ENCODE measurements at regions not wholly inside any gene's neighbourhood (a gene's known extent, or its start where the extent isn't known, plus 50 kb on each side); places are given as distances from the start of the nearest gene placed in this dataset.

GRCh38 chr15:81948751-81949150 lies 97.1 kb downstream of the MEX3B start:
- no peak for ATAC-seq (replicated peaks in 6 of 8)
- H3K27ac ChIP-seq, result no peak overlapping the region
- 40 to 100% (median 81%) methylated on average over 1 to 9 of the region's 11 CpGs for WGBS, 10 experiments
- in situ Hi-C loops (cut with MboI; ENCODE audit: low pct_unique_long_range_greater_than_20kb in 2 of 9, low sequenced_read_pairs in 9 of 9, unreplicated experiment in 9 of 9), result loop anchor here in 1 of 9 experiments (25.0 kb wide), 1 partner anchor 461 kb away; no protein-coding TSS in a partner anchor
- H3K4me3 ChIP-seq, result no peak overlapping the region
- no peaks in the 10 kb centered on the region for H3K4me1 ChIP-seq (replicated peaks in 1 of 2)

- no peak overlapping the region for H3K27ac ChIP-seq
- H3K4me1 ChIP-seq (replicated peaks in 1 of 2), result no peaks in the 10 kb centered on the region
- in situ Hi-C loops (cut with MboI; ENCODE audit: low pct_unique_long_range_greater_than_20kb in 2 of 9, low sequenced_read_pairs in 9 of 9, unreplicated experiment in 9 of 9), result loop anchor here in 1 of 9 experiments (25.0 kb wide), 1 partner anchor 461 kb away; no protein-coding TSS in a partner anchor
- WGBS, 10 experiments, result 80 to 100% (median 93%) methylated on average over 2 to 6 of the region's 8 CpGs; no CpG with 5 or more reads in 2 of the 10 experiments
- H3K4me3 ChIP-seq, result no peak overlapping the region
- ATAC-seq (replicated peaks in 6 of 8), result no peak
Observed at GRCh38 chr15:81948222-81948621, 97.6 kb downstream of the MEX3B start.

GRCh38 chr15:81947548-81947947 lies 98.3 kb downstream of the MEX3B start:
- no peaks in the 10 kb centered on the region for H3K4me1 ChIP-seq (replicated peaks in 1 of 2)
- WGBS, 10 experiments, result 13 to 100% (median 93%) methylated on average over 1 to 2 of the region's 2 CpGs; no CpG with 5 or more reads in 2 of the 10 experiments
- in situ Hi-C loops (cut with MboI; ENCODE audit: low pct_unique_long_range_greater_than_20kb in 2 of 9, low sequenced_read_pairs in 9 of 9, unreplicated experiment in 9 of 9), result loop anchor here in 1 of 9 experiments (25.0 kb wide), 1 partner anchor 460 kb away; no protein-coding TSS in a partner anchor
- ATAC-seq (replicated peaks in 6 of 8), result no peak
- H3K4me3 ChIP-seq, result no peak overlapping the region
- H3K27ac ChIP-seq, result no peak overlapping the region

GRCh38 chr15:81945014-81945615 lies 100.7 kb downstream of the MEX3B start:
- no peak for ATAC-seq (replicated peaks in 6 of 8)
- H3K4me1 ChIP-seq (replicated peaks in 1 of 2), result peaks cover 10 to 20% of the 10 kb centered on the region in 2 donors
- 54 to 100% (median 87%) methylated on average over 1 to 6 of the region's 6 CpGs; no CpG with 5 or more reads in 2 of the 10 experiments for whole genome bisulfite sequencing, 10 experiments
- H3K4me3 ChIP-seq, result no peak overlapping the region
- no peak overlapping the region for H3K27ac ChIP-seq
- in situ Hi-C loops (cut with MboI; ENCODE audit: low pct_unique_long_range_greater_than_20kb in 2 of 9, low sequenced_read_pairs in 9 of 9, unreplicated experiment in 9 of 9), result loop anchor here in 1 of 9 experiments (25.0 kb wide), 1 partner anchor 458 kb away; no protein-coding TSS in a partner anchor

- no peak for ATAC-seq (replicated peaks in 6 of 8)
- Histone ChIP-seq H3K4me1 (replicated peaks in 1 of 2) (peaks cover 10 to 21% of the 10 kb centered on the region in 2 donors), H3K4me3 (no peak overlapping the region), H3K27ac (no peak overlapping the region)
- WGBS, 10 experiments, result 42 to 100% (median 74%) methylated on average over 1 to 3 of the region's 3 CpGs; no CpG with 5 or more reads in 1 of the 10 experiments
- in situ Hi-C loops (cut with MboI; ENCODE audit: low pct_unique_long_range_greater_than_20kb in 2 of 9, low sequenced_read_pairs in 9 of 9, unreplicated experiment in 9 of 9), result loop anchor here in 1 of 9 experiments (25.0 kb wide), 1 partner anchor 455 kb away; no protein-coding TSS in a partner anchor
Observed at GRCh38 chr15:81942655-81943195, 103.1 kb downstream of the MEX3B start.

- no peak overlapping the region for H3K4me3 ChIP-seq
- WGBS, 10 experiments, result 0 to 100% (median 67%) methylated on average over 1 of the region's 1 CpG; no CpG with 5 or more reads in 3 of the 10 experiments
- H3K4me1 ChIP-seq (replicated peaks in 1 of 2), result peaks cover 10 to 21% of the 10 kb centered on the region in 2 donors
- in situ Hi-C loops (cut with MboI; ENCODE audit: low pct_unique_long_range_greater_than_20kb in 2 of 9, low sequenced_read_pairs in 9 of 9, unreplicated experiment in 9 of 9), result loop anchor here in 1 of 9 experiments (25.0 kb wide), 1 partner anchor 455 kb away; no protein-coding TSS in a partner anchor
- ATAC-seq (replicated peaks in 6 of 8), result no peak
- H3K27ac ChIP-seq, result no peak overlapping the region
Observed at GRCh38 chr15:81942157-81942556, 103.7 kb downstream of the MEX3B start.

- Histone ChIP-seq H3K4me3 (no peak overlapping the region), H3K4me1 (replicated peaks in 1 of 2) (peaks cover 10 to 21% of the 10 kb centered on the region in 2 donors), H3K27ac (peak overlapping the region; percentile 19 to 30)
- 0 to 84% (median 29%) methylated on average over 1 to 4 of the region's 4 CpGs; no CpG with 5 or more reads in 1 of the 10 experiments for WGBS, 10 experiments
- in situ Hi-C loops (cut with MboI; ENCODE audit: low pct_unique_long_range_greater_than_20kb in 2 of 9, low sequenced_read_pairs in 9 of 9, unreplicated experiment in 9 of 9), result loop anchor here in 1 of 9 experiments (25.0 kb wide), 1 partner anchor 454 kb away; no protein-coding TSS in a partner anchor
- ATAC-seq (replicated peaks in 6 of 8), result peak in 5 of 8 experiments; percentile 19 to 76 (median 56)
Observed at GRCh38 chr15:81941479-81941878, 104.3 kb downstream of the MEX3B start.

GRCh38 chr15:81940467-81941451 lies 105.1 kb downstream of the MEX3B start:
- 0 to 100% (median 79%) methylated on average over 1 of the region's 1 CpG; no CpG with 5 or more reads in 1 of the 10 experiments for WGBS, 10 experiments
- peak overlapping the region; percentile 5 to 19 for H3K27ac ChIP-seq
- peak in 6 of 8 experiments; percentile 20 to 79 (median 27) for ATAC-seq (replicated peaks in 6 of 8)
- H3K4me3 ChIP-seq, result no peak overlapping the region
- H3K4me1 ChIP-seq (replicated peaks in 1 of 2), result peaks cover 10 to 21% of the 10 kb centered on the region in 2 donors
- in situ Hi-C loops (cut with MboI; ENCODE audit: low pct_unique_long_range_greater_than_20kb in 2 of 9, low sequenced_read_pairs in 9 of 9, unreplicated experiment in 9 of 9), result loop anchor here in 1 of 9 experiments (25.0 kb wide), 1 partner anchor 453 kb away; no protein-coding TSS in a partner anchor

- H3K27ac ChIP-seq, result peak overlapping the region in 1 of 2 donors; percentile 5
- in situ Hi-C loops (cut with MboI; ENCODE audit: low pct_unique_long_range_greater_than_20kb in 2 of 9, low sequenced_read_pairs in 9 of 9, unreplicated experiment in 9 of 9), result loop anchor here in 2 of 9 experiments (10.0 to 25.0 kb wide), 2 partner anchors 445 to 453 kb away; no protein-coding TSS in a partner anchor
- WGBS, 10 experiments, result 0 to 57% (median 32%) methylated on average over 2 to 5 of the region's 5 CpGs; no CpG with 5 or more reads in 2 of the 10 experiments
- H3K4me3 ChIP-seq, result no peak overlapping the region
- H3K4me1 ChIP-seq (replicated peaks in 1 of 2), result peaks cover 10 to 21% of the 10 kb centered on the region in 2 donors
- ATAC-seq (replicated peaks in 6 of 8), result peak in 2 of 8 experiments; percentile 22 to 37
Observed at GRCh38 chr15:81939604-81940440, 106.0 kb downstream of the MEX3B start.

GRCh38 chr15:81937189-81937588 lies 108.6 kb downstream of the MEX3B start:
- H3K4me3 ChIP-seq, result no peak overlapping the region
- H3K27ac ChIP-seq, result no peak overlapping the region
- ATAC-seq (replicated peaks in 6 of 8), result no peak
- peaks cover 10 to 20% of the 10 kb centered on the region in 2 donors for H3K4me1 ChIP-seq (replicated peaks in 1 of 2)
- 29 to 100% (median 77%) methylated on average over 1 to 4 of the region's 4 CpGs for WGBS, 10 experiments
- in situ Hi-C loops (cut with MboI; ENCODE audit: low pct_unique_long_range_greater_than_20kb in 2 of 9, low sequenced_read_pairs in 9 of 9, unreplicated experiment in 9 of 9), result loop anchor here in 2 of 9 experiments (10.0 to 25.0 kb wide), 2 partner anchors 442 to 450 kb away; no protein-coding TSS in a partner anchor

GRCh38 chr15:81930582-81931369 lies 115.0 kb downstream of the MEX3B start:
- ATAC-seq (replicated peaks in 6 of 8), result no peak
- H3K4me3 ChIP-seq, result no peak overlapping the region
- 66 to 100% (median 90%) methylated on average over 2 to 11 of the region's 11 CpGs; no CpG with 5 or more reads in 1 of the 10 experiments for WGBS, 10 experiments
- no peak overlapping the region for H3K27ac ChIP-seq
- no peaks in the 10 kb centered on the region for H3K4me1 ChIP-seq (replicated peaks in 1 of 2)
- in situ Hi-C loops (cut with MboI; ENCODE audit: low pct_unique_long_range_greater_than_20kb in 2 of 9, low sequenced_read_pairs in 9 of 9, unreplicated experiment in 9 of 9), result loop anchor here in 2 of 9 experiments (10.0 to 25.0 kb wide), 2 partner anchors 436 to 443 kb away; no protein-coding TSS in a partner anchor

Measured in motor neuron (in vitro differentiated cells).